ENCODE measurements at regions not wholly inside any gene's neighbourhood (a gene's known extent, or its start where the extent isn't known, plus 50 kb on each side); places are given as distances from the start of the nearest gene placed in this dataset.
A peak's percentile ranks its signal among the peaks of the same experiment; 100 is the strongest.

GRCh38 chr20:60365882-60366281 is 407.7 kb downstream of the CDH26 start:
- H3K27ac Mint-ChIP-seq (ENCODE audit: unreplicated experiment), result no peak overlapping the region
- peaks cover 8% of the 10 kb centered on the region for H3K9me3 Mint-ChIP-seq (ENCODE audit: unreplicated experiment)
- peak overlapping the region; percentile 39 for H3K4me3 Mint-ChIP-seq (ENCODE audit: unreplicated experiment)
- no peak for TF ChIP-seq CTCF (IDR thresholded peaks at IDR 0.05; ENCODE audit: partially characterized antibody, unreplicated experiment)
- DNase-seq, result no peak
- H3K27me3 Mint-ChIP-seq (ENCODE audit: unreplicated experiment), result no peaks in the 10 kb centered on the region
- H3K36me3 Mint-ChIP-seq (ENCODE audit: unreplicated experiment), result no peaks in the 10 kb centered on the region
- peaks cover 8% of the 10 kb centered on the region for H3K4me1 Mint-ChIP-seq (ENCODE audit: low read depth, unreplicated experiment)

- TF ChIP-seq CTCF (IDR thresholded peaks at IDR 0.05; ENCODE audit: partially characterized antibody, unreplicated experiment), result no peak
- Mint-ChIP-seq H3K4me3 (ENCODE audit: unreplicated experiment) (no peak overlapping the region), H3K36me3 (ENCODE audit: unreplicated experiment) (peaks cover 9% of the 10 kb centered on the region), H3K27me3 (ENCODE audit: unreplicated experiment) (no peaks in the 10 kb centered on the region), H3K27ac (ENCODE audit: unreplicated experiment) (no peak overlapping the region), H3K4me1 (ENCODE audit: low read depth, unreplicated experiment) (peaks cover under 1% of the 10 kb centered on the region), H3K9me3 (ENCODE audit: unreplicated experiment) (peaks cover 5% of the 10 kb centered on the region)
- no peak for DNase-seq
Measured at GRCh38 chr20:60371384-60371783, 413.2 kb downstream of the CDH26 start.

- Mint-ChIP-seq H3K27ac (ENCODE audit: unreplicated experiment) (no peak overlapping the region), H3K4me1 (ENCODE audit: low read depth, unreplicated experiment) (no peaks in the 10 kb centered on the region), H3K9me3 (ENCODE audit: unreplicated experiment) (peaks cover 5% of the 10 kb centered on the region), H3K36me3 (ENCODE audit: unreplicated experiment) (peaks cover 9% of the 10 kb centered on the region), H3K4me3 (ENCODE audit: unreplicated experiment) (no peak overlapping the region), H3K27me3 (ENCODE audit: unreplicated experiment) (no peaks in the 10 kb centered on the region)
- TF ChIP-seq CTCF (IDR thresholded peaks at IDR 0.05; ENCODE audit: partially characterized antibody, unreplicated experiment), result no peak
- DNase-seq, result no peak
Measured at GRCh38 chr20:60372275-60372674, 414.1 kb downstream of the CDH26 start.

- TF ChIP-seq CTCF (IDR thresholded peaks at IDR 0.05; ENCODE audit: partially characterized antibody, unreplicated experiment), result no peak
- peaks cover 9% of the 10 kb centered on the region for H3K36me3 Mint-ChIP-seq (ENCODE audit: unreplicated experiment)
- no peaks in the 10 kb centered on the region for H3K4me1 Mint-ChIP-seq (ENCODE audit: low read depth, unreplicated experiment)
- no peaks in the 10 kb centered on the region for H3K27me3 Mint-ChIP-seq (ENCODE audit: unreplicated experiment)
- peaks cover 5% of the 10 kb centered on the region for H3K9me3 Mint-ChIP-seq (ENCODE audit: unreplicated experiment)
- no peak overlapping the region for H3K4me3 Mint-ChIP-seq (ENCODE audit: unreplicated experiment)
- H3K27ac Mint-ChIP-seq (ENCODE audit: unreplicated experiment), result no peak overlapping the region
- DNase-seq, result no peak
Measured at GRCh38 chr20:60372822-60373221, 414.6 kb downstream of the CDH26 start.

- H3K4me3 Mint-ChIP-seq (ENCODE audit: unreplicated experiment), result no peak overlapping the region
Measured at GRCh38 chr20:60378620-60379019, 420.4 kb downstream of the CDH26 start.

More at GRCh38 chr20:60378620-60379019, 420.4 kb downstream of the CDH26 start:
- Mint-ChIP-seq H3K4me1 (ENCODE audit: low read depth, unreplicated experiment) (no peaks in the 10 kb centered on the region), H3K9me3 (ENCODE audit: unreplicated experiment) (peaks cover 1% of the 10 kb centered on the region), H3K36me3 (ENCODE audit: unreplicated experiment) (peaks cover 8% of the 10 kb centered on the region), H3K27ac (ENCODE audit: unreplicated experiment) (no peak overlapping the region), H3K27me3 (ENCODE audit: unreplicated experiment) (no peaks in the 10 kb centered on the region)
- no peak for TF ChIP-seq CTCF (IDR thresholded peaks at IDR 0.05; ENCODE audit: partially characterized antibody, unreplicated experiment)
- DNase-seq, result no peak
